T-helper 2 cell (primary cell): ENCODE measurements at regions not wholly inside any gene's neighbourhood (a gene's known extent, or its start where the extent isn't known, plus 50 kb on each side); places are given as distances from the start of the nearest gene placed in this dataset.

Source experiments
- DNase-seq, 5 experiments: peaks; one replicate each; pipeline versions ENCODE4 v3.0.0 to v3.0.0-alpha.2; 2012 to 2022

DNA sequence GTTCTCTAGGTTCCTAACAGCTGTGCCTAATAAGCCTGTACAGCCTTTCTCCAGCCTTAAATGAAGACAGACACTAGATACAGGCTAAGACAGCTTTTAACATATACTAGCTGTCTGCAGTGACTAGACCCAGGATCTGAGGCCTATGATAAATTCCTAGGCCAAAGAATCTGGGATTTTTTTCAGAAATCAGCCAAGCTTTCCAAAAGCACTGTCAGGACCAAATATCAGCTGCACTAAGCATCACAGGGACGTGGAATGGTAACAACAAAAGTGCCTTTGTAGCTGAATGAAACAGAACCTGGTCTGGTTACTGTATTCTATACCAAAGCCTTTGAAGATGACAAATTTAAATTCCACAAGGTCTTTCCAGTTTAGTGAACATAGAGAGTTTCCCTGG is 77.9 kb upstream of the DOCK9 start:
- DNase-seq: no peak

DNA sequence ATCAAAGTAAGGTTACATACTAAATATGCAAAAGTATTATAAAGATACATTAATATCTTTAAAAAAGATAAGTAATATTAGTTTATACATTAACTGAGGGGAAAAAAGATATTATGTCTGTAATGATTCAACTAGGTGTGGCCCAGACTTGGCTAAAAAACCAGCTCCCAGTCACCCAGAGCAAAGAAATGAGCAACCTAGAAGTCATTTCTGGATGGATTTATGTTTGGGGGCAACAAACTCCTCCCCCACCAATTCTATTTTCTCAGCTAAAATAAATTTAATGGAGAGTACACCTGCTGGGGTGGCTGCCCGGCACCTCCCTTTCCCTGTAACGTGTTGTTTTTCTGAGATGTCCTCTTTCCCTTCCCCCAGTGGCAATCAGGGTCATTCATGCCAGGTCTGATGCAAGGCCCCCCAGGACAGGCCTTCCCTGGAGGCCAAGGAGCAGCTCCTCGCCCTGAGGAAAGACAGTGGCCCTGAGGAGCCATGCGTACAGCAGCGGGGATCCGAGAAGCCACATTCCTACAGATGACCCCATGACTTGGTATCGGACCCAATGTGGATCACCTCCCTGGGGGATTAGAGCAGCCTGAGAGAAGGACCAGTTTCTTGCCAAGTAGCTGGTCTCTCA is 78.6 kb upstream of the DOCK9 start:
- no peak for DNase-seq

DNA sequence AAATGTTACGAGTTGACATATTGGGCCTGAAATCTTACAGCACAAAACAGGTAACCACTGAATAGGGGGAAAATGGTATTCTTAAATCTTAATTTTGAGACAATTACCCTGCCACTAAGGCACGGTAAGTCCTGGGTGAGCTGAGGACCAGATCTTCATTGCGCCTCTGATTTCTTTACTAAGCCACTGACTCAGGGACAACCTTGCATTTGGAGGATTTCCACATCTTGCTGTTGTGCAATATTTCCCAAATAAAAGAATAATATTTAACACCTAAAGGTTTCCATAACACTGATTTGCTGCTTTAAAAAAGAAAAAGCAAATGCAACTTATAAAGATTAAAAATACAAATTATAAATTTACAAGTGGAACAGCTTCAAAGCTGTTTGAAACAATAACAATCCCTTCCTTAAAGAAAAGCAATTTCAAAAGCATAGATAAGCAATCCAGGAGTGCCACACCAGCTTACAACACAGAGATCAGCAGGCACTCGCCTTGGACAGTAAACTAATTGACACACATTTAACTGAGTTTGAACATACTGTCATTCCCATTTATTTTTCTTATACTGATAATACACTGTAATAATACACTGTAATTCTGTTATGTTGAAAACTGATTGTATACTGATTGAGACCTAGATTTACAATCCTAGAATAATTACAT is 79.6 kb upstream of the DOCK9 start:
- no peak for DNase-seq

DNA sequence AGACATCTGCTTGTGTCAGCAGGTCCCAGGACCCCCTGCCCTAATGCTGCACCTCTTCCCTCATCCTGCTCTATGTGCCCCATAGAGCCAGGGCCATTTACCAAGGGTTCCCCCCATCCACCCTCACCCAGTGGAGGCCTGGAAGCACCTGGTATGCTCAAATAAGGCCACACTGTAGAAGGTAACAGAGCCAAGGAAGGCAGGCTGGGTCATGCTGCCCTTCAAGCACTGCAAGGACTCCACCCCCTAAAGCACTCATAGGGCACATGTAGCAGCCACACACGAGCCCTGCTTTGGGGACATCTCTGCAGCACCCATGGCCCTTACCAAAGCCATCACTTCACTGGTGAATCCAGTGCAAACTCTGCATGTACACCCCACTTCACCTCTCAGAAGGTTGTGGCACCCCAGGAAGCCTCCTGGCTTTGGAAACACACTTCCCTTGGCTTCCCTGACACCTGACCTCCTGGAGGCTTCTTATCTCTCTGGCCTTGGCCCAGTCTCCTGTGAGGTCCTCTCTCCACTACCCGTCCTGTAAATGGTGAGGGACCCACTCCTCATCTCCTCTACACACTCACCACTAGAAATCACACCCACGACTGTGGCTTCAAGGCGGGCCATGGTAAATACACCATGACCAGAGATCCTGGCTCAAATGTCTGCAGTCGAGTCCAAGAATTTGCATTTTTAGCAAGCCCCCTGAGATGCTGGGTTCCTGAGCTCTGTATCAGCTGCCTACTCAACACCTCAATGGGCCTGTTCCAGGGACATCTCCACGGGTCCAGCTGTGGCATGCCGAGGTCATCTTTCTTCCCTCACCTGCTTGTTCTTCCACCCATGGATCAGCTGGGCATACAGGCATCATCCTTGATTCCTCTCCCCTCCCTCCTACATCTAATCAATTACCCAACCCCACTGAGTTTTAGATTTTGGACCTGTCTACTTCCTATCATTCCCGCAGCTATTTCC is 80.9 kb upstream of the DOCK9 start:
- DNase-seq: no peak

DNA sequence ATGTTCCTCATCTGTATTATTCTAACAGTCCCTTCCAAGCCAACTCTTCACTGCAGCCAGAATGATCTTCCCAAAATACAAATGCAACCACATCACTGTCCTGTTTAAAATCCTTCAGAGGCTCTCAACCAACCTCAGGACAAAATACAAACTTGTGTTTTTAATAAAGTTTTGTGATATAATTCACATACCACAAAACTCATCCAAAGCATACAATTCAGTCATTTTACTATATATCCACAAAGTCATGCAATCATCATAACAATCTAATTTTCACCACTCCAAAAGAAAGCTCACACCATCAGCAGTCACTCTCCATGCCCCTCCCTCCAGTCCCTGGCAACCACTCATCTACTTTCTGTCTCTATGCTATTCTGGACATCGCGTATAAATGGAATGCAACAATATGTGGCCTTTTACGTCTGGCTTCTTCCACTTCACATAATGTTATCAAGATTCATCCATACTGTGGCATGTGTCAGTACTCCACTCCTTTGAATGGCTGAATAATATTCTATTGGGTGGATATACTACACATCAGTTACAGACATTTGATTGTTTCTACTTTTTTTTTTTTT is 81.7 kb upstream of the DOCK9 start:
- no peak for DNase-seq

DNA sequence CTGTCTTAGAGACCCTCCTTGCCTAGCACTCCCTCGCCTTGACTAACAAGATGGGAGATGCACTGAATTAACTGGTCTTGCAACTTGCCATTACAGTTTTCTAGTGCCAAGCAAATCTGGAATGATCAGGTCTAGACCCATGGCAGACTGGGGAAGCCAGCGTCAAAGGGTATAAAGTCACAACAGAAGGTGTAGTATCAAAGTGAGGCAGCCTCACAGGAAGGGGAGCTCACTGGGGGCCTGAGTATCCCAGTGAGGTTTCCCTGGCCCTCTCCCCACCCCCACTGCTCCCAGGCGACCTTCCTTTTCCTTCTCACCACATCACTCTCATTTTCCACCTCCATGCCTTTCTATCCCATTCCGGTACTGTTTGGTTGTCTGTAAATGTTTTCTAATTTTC is 83.5 kb upstream of the DOCK9 start:
- no peak for DNase-seq

DNA sequence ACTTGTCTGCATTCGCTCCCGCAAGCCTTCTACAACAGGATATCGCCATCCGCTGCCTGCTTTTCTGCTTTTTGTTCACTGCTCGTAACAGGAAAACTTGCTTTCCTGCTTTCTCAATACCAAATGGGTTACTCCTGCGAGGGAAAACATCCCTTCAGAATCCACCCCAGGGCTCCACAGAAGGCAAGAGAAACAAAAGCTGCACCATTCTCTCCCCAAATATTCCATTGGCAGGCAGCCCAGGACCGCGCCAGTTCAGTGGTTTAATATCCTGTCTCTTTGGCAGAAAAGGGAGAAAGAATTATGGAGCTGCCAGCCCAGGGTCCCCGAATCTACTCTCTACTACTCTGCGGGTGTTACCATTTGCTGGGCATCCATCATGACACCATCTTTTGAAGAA is 84.7 kb upstream of the DOCK9 start:
- no peak for DNase-seq

DNA sequence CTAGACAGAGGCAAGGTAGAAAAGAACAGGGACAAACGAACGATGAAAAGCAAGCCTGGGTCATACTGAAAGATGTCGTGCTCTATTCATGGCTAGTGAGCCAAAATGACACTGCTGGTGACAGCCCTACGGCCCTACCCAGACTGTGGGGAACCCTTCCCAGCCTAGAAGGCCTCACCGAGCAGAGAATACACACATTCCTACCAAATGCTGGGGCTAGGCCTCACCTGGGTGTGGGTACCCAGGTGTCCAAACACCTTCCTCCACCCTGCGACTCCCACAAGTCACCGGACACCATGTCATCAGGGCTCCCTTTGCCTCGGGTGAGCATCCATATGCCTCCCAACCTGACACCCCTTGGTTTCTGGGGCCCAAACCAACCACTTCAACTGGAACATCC is 85.3 kb upstream of the DOCK9 start:
- DNase-seq: no peak

DNA sequence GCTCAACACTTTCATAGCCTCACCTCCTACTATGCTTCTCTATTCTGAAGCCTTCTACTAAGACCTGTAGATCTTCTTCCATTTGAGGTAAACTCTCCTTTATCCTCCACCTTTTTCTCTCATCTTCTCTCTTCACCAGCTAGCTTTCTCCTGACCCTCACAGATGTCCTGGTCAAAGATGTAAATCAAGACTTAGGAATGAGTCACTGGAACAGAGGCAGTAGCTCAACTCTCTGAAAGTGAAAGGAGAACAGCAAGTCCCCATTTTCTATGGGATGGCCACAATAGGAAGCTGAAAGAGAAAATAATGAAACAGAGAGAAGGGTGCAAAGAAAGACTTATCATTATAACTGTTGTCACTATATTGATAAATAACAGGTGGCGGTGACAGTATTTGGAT is 86.1 kb upstream of the DOCK9 start:
- no peak for DNase-seq

DNA sequence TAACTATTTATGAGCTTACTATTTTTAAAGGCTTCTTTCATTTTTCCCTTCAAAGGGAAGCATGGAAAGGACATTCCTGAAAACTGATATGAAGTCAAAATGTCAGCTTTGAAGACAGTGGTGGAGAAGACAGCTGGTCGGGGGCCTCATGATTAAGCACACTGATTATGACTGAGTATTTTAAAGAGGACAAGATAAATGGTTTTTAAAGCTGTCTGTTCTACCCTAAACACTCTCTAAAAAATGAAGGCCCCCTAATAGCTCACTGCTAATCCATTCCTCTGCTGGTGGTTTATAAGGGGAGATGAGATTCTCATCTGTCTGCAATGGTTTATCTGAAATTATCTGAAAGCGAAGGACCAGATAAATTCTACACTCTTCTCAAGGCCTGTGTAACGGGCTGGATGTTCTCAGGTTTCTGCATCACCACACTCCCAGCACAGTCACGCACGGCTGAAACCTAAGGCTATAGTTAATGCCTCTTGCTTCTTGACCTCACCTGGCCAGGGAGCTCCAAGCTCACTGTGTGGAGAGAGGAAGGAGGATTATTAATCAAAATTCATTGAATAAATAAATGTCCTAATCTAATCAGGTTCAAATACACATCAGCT is 86.9 kb upstream of the DOCK9 start:
- DNase-seq: no peak

DNA sequence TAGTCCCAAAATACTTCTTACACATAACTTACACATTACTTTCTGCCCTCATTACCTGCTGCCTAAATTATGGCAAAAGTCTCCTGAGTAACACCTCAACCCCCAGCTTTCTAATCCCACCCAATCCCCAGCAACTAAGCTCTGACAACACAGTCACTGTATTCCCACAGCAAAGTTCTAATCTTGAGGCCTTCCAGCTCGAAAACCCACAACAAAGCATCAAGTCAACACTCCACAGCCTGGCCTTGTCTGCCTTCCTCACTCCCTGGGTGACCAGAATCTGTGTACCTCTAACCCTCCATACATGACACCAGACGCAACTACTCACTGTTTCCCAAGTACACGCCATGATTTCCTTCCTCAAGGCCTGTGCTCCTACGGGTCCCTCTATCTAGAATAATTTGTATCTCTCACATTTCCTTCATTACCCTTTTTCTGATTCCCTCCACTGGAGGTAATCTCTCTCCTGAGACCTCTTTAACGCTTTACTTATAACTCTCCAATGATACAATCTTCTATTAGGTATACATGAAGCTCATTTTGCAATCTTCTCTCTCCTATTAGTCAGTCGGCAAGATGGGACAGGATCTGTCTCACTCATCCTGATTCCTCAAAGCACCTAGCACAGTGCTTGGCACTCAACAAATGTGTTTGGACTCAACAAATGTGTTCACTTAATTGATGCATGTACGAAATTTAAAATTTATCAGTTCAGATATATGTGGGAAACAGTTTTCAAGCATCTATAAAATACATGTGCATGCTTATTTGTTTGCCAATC is 87.6 kb upstream of the DOCK9 start:
- DNase-seq: no peak

DNA sequence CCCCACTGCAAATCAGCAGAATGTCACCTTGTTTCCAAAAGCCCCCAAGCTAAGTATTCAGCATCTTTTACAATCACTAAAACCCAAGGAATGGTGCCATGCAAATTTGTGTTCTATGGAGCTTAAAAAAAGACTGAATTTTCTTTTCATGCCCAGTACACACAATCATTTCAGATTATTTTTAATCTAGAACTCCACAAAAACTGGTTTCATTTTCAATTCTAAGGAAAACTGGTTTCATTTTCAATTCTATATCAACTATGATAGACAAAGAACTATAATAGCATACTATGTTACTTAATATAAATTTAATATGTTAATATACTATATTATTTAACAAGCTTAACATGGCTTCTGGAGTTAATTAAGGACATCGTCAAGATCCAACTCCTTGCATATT is 88.4 kb upstream of the DOCK9 start:
- peak in 1 of 5 experiments; percentile 29 for DNase-seq

DNA sequence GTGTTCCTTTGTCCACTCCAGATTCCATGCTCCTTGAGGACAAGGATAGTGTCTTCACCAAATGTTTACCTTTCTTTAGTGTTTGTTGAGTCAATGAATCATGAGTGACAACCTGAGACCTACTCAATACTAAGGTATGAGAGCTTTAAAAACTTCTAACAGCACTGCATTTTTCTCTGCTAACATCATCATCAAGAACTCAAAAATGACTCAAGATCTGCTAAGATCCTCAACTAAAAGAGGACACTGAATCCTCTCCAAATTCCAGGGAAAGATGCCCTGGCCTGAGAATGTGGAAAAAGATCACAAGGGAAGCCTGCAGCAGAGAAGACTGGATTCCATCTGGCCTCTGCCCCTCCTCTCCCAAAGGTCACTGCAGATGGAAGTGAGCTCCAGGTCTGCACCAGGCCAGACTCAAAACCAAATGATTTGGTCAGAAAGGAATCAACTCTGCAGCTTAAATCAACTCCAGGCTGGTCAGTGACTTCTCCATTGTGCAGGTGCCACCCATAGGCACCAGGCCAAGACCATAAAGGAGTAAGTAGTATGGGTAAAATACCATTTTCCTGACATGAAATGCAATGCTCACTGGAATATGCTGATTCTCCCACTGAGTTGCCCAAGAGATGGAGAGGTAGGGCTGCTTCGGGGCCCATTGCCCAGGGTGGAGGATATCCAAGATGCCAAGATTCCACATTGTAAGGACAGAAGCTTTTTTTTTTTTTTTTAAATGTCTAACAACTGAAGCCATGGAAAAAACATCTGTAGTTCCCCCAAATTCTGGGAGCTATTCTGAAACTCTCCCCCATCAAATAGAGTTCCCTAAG is 89.5 kb upstream of the DOCK9 start:
- DNase-seq: no peak

DNA sequence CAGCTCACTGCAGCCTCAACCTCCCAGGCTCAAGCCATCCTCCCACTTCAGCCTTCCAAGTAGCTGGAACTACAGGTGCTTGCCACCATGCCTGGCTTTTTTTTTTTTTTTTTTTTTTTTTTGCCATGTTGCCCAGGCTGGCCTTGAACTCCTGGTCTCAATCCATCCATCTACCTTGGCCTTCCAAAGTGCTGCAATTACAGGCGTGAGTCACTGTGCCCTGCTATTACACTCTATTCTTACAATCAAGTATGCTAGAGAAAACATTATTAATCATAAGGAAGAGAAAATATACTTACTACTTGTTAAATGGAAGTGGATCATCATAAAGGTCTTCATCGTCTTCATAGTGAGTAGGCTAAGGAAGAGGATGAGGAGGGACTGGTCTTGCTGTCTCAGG is 93.3 kb upstream of the DOCK9 start:
- DNase-seq: no peak

DNA sequence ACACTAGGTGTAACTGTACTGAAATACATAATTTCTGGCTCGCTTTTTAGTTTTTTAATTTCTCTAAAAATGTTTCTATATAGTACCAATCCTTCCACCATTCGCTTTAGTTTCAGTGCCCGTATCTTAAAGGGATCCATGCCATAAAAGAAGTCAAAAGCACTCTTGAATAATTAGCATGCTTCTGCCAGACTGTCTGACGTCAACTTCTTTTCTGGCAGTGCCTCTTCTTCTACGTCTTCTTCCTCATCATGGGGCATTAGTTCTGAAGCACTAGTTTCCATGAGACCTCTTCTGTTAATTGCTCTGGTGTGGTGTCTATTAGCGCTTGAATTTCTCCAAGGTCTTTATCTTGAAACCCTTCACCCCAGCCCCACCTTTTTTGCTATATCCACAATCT is 93.8 kb upstream of the DOCK9 start:
- DNase-seq: no peak

DNA sequence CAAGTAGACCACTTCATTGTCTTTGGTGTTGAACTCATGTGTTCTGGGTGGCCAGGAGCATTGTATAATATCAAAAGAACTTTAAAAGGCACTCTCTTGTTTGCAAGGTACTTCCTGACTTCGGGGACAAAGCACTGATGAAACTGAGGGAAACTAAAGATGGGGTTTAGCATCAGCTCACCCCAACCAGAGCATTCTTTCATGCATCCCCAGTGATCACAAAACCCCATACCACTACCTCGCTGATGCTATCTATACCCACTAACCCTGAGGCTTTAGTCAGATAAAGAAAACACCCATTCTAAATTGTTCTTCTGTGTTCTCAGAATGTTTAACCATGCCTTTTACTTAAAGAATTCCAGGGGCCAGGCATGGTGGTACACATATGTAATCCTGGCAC is 94.5 kb upstream of the DOCK9 start:
- DNase-seq: peak in 1 of 5 experiments; percentile 91

DNA sequence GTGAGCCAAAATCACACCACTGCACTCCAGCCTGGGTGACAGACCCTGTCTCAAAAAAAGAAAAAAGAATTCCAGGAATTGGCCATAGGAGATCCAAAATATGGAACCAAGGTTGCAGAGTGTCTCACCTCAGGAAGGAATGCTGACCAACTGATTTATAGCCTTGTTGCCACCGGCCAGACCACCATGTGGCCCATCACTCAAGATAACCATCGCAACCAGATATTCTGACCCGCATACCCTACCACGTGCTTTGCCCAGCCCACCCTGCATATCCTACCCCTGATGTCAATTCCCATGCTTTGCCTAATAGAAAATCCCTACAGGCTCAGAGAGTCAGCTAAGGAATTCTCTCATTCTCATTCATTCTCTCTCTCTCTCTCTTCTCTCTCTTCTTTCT is 95.1 kb upstream of the DOCK9 start:
- DNase-seq: no peak

DNA sequence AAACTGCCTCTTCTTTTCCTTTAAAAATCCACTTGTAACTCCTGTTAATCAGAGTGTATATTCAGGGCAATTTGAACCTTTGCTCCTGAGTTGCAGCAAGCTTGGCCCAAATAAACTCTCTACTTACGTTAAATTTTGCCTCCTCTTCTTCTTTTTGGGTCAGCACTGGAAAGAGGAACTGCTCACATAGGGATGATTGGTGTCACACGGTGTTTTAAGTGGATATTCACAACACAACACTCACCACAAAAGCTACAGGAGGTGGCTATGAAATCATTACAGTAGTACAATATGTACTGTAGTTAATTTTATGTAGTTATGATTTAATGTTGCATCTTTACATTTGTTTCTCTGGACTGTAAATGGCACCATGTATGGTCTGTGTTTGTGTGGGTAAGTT is 96.8 kb upstream of the DOCK9 start:
- no peak for DNase-seq

DNA sequence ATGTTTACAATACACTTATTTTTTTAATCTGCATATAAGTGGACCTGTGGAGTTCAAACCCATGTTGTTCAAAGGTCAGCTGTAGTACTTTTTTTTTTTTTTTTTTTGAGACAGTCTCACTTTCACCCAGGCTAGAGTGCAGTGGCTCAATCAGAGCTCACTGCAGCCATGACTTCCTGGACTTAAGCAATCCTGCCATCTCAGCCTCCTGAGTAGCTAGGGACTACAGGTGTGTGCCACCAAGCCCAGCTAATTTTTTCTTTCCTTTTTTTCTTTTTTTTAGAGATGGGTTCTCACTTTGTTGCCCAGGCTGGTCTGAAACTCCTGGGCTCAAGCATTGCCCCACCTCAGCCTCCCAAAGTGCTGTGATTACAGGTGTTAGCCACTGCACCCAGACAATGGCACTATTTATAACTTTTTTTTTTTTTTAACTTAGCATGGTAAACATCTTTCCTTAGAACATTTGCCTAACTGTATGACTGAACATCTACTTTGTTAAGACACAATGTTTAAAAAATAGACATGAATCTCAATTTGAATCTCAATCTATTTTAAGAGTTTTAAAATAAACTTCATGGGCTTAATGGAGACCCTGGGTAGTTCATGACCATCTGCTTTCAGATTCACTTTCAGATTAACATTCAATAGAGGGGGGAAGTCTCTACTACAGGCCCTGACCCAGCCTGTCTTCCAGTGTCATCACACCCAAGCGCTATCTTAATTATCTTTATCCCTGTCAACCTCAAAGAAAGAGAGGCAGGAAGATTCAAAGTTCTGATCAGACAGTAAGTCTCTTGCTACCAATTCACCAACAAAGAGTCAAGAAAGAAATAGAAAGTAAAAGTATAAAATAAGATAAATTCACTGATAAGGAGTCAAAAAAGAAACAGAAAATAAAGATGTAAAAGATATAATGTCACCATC is 97.7 kb upstream of the DOCK9 start:
- DNase-seq: peak in 2 of 5 experiments; percentile 61 to 76
